Esophagus muscularis mucosa (tissue), 3 donors: ENCODE measurements at regions not wholly inside any gene's neighbourhood (a gene's known extent, or its start where the extent isn't known, plus 50 kb on each side); places are given as distances from the start of the nearest gene placed in this dataset.

ENCODE experiments used
- CTCF ChIP-seq, 3 experiments: fragments of 200-600 bp in 2 of 3; fragments of 450-650 bp in 1 of 3; sonication (generic) in 2 of 3; IDR thresholded peaks; one replicate each; pipeline ENCODE4 v1.5.1; 2017 to 2019; ENCODE audit warnings: antibody characterized with exemption in 3 of 3, mild to moderate bottlenecking in 2 of 3, moderate library complexity in 1 of 3
- POLR2A ChIP-seq: fragments of 450-650 bp; IDR thresholded peaks from one replicate; pipeline ENCODE4 v1.6.1; 2017; ENCODE audit warnings: antibody characterized with exemption, moderate library complexity, mild to moderate bottlenecking, low read depth
- POLR2AphosphoS5 ChIP-seq, 2 donors: sonication (generic); formaldehyde crosslinking; IDR thresholded peaks; one replicate each; pipeline ENCODE4 v1.6.1; 2017; ENCODE audit warnings: antibody characterized with exemption in 2 of 2

- TF ChIP-seq CTCF (IDR thresholded peaks at IDR 0.05) (no peak), POLR2A (no peak), POLR2AphosphoS5 (IDR thresholded peaks at IDR 0.05) (no peak)
Measured at GRCh38 chr4:133624744-133625143, 475.6 kb downstream of the PCDH10 start.
